ENCODE measurements at regions not wholly inside any gene's neighbourhood (a gene's known extent, or its start where the extent isn't known, plus 50 kb on each side); places are given as distances from the start of the nearest gene placed in this dataset.

GRCh38 chr2:8064603-8065002 is 617.3 kb upstream of the ID2 start:
- TF ChIP-seq CTCF (IDR thresholded peaks at IDR 0.05) (no peak), POLR2A (IDR thresholded peaks at IDR 0.05) (no peak)
